Psoas muscle (tissue), 7 donors: ENCODE measurements at regions not wholly inside any gene's neighbourhood (a gene's known extent, or its start where the extent isn't known, plus 50 kb on each side); places are given as distances from the start of the nearest gene placed in this dataset.

Experiments
- ATAC-seq, 4 donors: fragments of 200-7000 bp; cut with Tn5 transposase; one replicate each; pipeline ENCODE4 v1.9.1; 2020; ENCODE audit warnings: moderate library complexity in 3 of 4, mild to moderate bottlenecking in 2 of 4
- DNase-seq, 2 donors: peaks; one replicate each; pipeline ENCODE4 v3.0.0-alpha.2; 2020
- H3K27ac ChIP-seq: fragments of 200-600 bp; one replicate; pipeline ENCODE4 v1.8.0; 2022
- H3K27me3 ChIP-seq, 3 donors: fragments of 200-600 bp in 1 of 3; one replicate each; pipeline versions ENCODE4 v1.6.1 to v1.8.0; 2013 to 2022; ENCODE audit warnings: low read length in 2 of 3, mild to moderate bottlenecking in 2 of 3, moderate library complexity in 1 of 3; ENCODE audit not compliant: insufficient read depth in 3 of 3
- H3K36me3 ChIP-seq, 2 donors: fragments of 200-600 bp in 1 of 2; one replicate each; pipeline versions ENCODE4 v1.6.1 to v1.8.0; 2013 to 2022; ENCODE audit warnings: low read depth in 1 of 2, mild to moderate bottlenecking in 1 of 2, moderate library complexity in 1 of 2; ENCODE audit not compliant: insufficient read depth in 1 of 2
- H3K4me1 ChIP-seq: fragments of 200-600 bp; one replicate; pipeline ENCODE4 v1.8.0; 2022
- H3K4me3 ChIP-seq: fragments of 200-600 bp; one replicate; pipeline ENCODE4 v1.8.0; 2022; ENCODE audit warnings: mild to moderate bottlenecking
- H3K9me3 ChIP-seq: fragments of 200-600 bp; one replicate; pipeline ENCODE4 v1.8.0; 2022
- CTCF ChIP-seq: fragments of 200-600 bp; IDR thresholded peaks from one replicate; pipeline ENCODE4 v1.8.0; 2022; ENCODE audit warnings: antibody characterized with exemption
- WGBS, 3 donors: extraction: QIAGEN DNeasy Blood & Tissue Kit; methylation state at CpG; one replicate each; pipeline versions ENCODE4 v1.1.6 to v1.1.7; 2013; 5-methylcytosine and 5-hydroxymethylcytosine counted together
- intact Hi-C, 2 donors: fragments of 100-400 bp; cut with DNase I; formaldehyde crosslinking; loops; one replicate each; pipeline versions ENCODE4 v1.11.0 to v1.14.2; 2022
- donor health status: healthy with polysubstance abuse.
- donor health status: DM: no; HTN: no; CAD: no; lungs with moderate emphysema.
- donor health status: Bipolar disorder and iron deficiency.
- donor health status: healthy.
- donor health status: DM: yes; HTN: yes; CAD: no.
- donor health status: DM: no; HTN: no; CAD: no.
- donor health status: DM: yes; HTN: yes; CAD: no.

DNA sequence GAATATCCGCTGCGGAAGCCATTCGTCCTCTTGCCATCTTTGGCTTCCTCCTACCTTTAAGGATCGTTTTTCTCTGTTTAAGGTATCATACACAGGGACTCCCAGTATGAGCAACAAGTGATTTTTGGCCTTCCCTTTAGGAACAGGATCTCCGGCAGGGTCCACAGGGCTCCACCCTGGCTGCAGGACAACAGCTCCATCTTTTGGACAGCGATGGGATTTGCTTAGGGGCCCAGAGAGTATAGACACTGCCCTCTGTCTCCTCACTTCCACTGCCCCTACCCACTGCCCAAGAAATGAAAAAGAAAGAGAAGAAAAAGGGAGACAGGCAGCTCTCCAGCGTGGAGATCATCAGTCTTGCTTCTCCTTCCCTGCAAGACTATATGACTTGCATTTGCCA, 224.5 kb downstream of the UXS1 start:
- WGBS, 3 donors = 79 to 84% (median 83%) methylated on average over 7 of the region's 7 CpGs
- Histone ChIP-seq H3K36me3 (no peaks in the 10 kb centered on the region), H3K27ac (no peak overlapping the region), H3K9me3 (no peaks in the 10 kb centered on the region), H3K27me3 (no peaks in the 10 kb centered on the region), H3K4me1 (no peaks in the 10 kb centered on the region), H3K4me3 (no peak overlapping the region)
- intact Hi-C loops = no loop called here
- no peak for DNase-seq
- no peak for TF ChIP-seq CTCF
- ATAC-seq = no peak

GRCh38 chr2:105962221-105962620, 217.5 kb downstream of the NCK2 start:
- intact Hi-C loops = no loop called here
- no peak for TF ChIP-seq CTCF
- ATAC-seq (no peak), DNase-seq (no peak)
- Histone ChIP-seq H3K36me3 (no peaks in the 10 kb centered on the region), H3K4me3 (no peak overlapping the region), H3K27me3 (no peaks in the 10 kb centered on the region), H3K27ac (no peak overlapping the region), H3K9me3 (no peaks in the 10 kb centered on the region), H3K4me1 (no peaks in the 10 kb centered on the region)
- 78 to 87% (median 84%) methylated on average over 6 of the region's 6 CpGs for WGBS, 3 donors

DNA sequence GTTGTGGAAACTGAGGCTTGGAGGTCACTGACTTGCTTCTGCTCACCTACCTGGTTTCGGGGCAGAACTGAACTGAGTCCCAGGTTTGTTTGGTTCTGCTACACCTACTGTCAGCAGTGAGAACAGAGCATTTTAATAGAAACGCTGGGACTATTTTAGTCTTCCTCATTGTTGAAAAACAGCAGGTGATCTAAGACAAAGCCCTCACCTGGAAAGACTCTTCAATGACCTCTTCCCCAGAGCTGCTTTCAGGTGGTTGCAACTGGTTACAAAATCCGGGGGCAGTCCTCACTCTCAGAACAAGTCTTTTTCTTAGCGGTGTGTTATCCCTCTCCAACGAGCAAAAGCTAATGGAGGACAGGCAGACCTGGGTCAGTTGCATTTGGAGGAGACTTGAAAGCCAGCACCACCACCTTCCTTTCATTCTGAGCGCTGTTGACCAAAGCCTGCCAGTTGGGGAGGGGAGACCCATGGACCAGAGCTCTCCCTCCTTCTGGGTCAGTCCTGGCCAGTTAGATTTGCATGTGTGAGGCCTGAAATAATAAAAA, 217.0 kb downstream of the NCK2 start:
- ATAC-seq = no peak
- TF ChIP-seq CTCF = no peak
- Histone ChIP-seq H3K36me3 (no peaks in the 10 kb centered on the region), H3K27me3 (no peaks in the 10 kb centered on the region), H3K9me3 (no peaks in the 10 kb centered on the region), H3K27ac (no peak overlapping the region), H3K4me1 (no peaks in the 10 kb centered on the region), H3K4me3 (no peak overlapping the region)
- intact Hi-C loops = no loop called here
- WGBS, 3 donors = 92 to 96% (median 93%) methylated on average over 6 of the region's 6 CpGs
- no peak for DNase-seq

GRCh38 chr2:105959357-105959756, 214.6 kb downstream of the NCK2 start:
- intact Hi-C loops = no loop called here

More at GRCh38 chr2:105959357-105959756, 214.6 kb downstream of the NCK2 start:
- H3K4me1 ChIP-seq = no peaks in the 10 kb centered on the region
- no peaks in the 10 kb centered on the region for H3K9me3 ChIP-seq
- H3K27me3 ChIP-seq = no peaks in the 10 kb centered on the region
- DNase-seq = no peak
- no peaks in the 10 kb centered on the region for H3K36me3 ChIP-seq
- WGBS, 3 donors = 79 to 96% (median 94%) methylated on average over 4 of the region's 4 CpGs
- no peak for TF ChIP-seq CTCF
- no peak overlapping the region for H3K4me3 ChIP-seq
- no peak overlapping the region for H3K27ac ChIP-seq
- no peak for ATAC-seq
